ENCODE measurements at regions not wholly inside any gene's neighbourhood (a gene's known extent, or its start where the extent isn't known, plus 50 kb on each side); places are given as distances from the start of the nearest gene placed in this dataset.

- no peaks in the 10 kb centered on the region for H3K4me1 ChIP-seq (ENCODE audit: insufficient read depth, low read length)
- no peak overlapping the region for H3K4me3 ChIP-seq (replicated peaks in 1 of 3; ENCODE audit: insufficient read depth in 1 of 3, low read depth in 2 of 3, low read length in 3 of 3)
- H3K79me2 ChIP-seq (ENCODE audit: insufficient read depth, low read length) = no peaks in the 10 kb centered on the region
- CTCF ChIA-PET (ENCODE audit: low intra/inter-chr PET ratio, low total read pairs) = no interaction called here
- no peaks in the 10 kb centered on the region for H3K9me3 ChIP-seq (ENCODE audit: low read length)
- 7% methylated on average over 1 of the region's 1 CpG for WGBS (ENCODE audit: low lambda C conversion rate)
- ATAC-seq (peak; percentile 62), FAIRE-seq (no peak), DNase-seq (ENCODE audit: low spot score) (peak; percentile 15)
- H3K36me3 ChIP-seq (replicated peaks in 1 of 2; ENCODE audit: control insufficient read depth in 1 of 2, insufficient read depth in 2 of 2, low read length in 2 of 2) = no peaks in the 10 kb centered on the region
- TF ChIP-seq ZSCAN31 (CRISPR knock-in tag; IDR thresholded peaks at IDR 0.05; ENCODE audit: low read depth) (no peak), NR1H2 (CRISPR knock-in tag; IDR thresholded peaks at IDR 0.05; ENCODE audit: borderline replicate concordance, low read depth) (no peak), NR2F6 (IDR thresholded peaks at IDR 0.05) (no peak), NR2F6 (CRISPR knock-in tag; IDR thresholded peaks at IDR 0.05) (no peak), ZNF414 (CRISPR knock-in tag; IDR thresholded peaks at IDR 0.05) (no peak), ATF7 (IDR thresholded peaks at IDR 0.05) (no peak), ATF7 (CRISPR knock-in tag; IDR thresholded peaks at IDR 0.05) (no peak), ZNF879 (CRISPR knock-in tag; IDR thresholded peaks at IDR 0.05) (no peak), ZNF883 (CRISPR knock-in tag; IDR thresholded peaks at IDR 0.05; ENCODE audit: not compliant biosample characterization) (no peak), MLLT10 (CRISPR knock-in tag; IDR thresholded peaks at IDR 0.05) (no peak), ZNF557 (CRISPR knock-in tag; IDR thresholded peaks at IDR 0.05) (no peak), ZNF550 (CRISPR knock-in tag; IDR thresholded peaks at IDR 0.05; ENCODE audit: borderline replicate concordance) (no peak), ZNF460 (CRISPR knock-in tag; IDR thresholded peaks at IDR 0.05; ENCODE audit: borderline replicate concordance) (no peak), PHF21A (CRISPR knock-in tag; IDR thresholded peaks at IDR 0.05) (no peak), CCDC6 (CRISPR knock-in tag; IDR thresholded peaks at IDR 0.05) (no peak), ATRX (CRISPR knock-in tag; IDR thresholded peaks at IDR 0.05; ENCODE audit: borderline replicate concordance) (no peak), NONO (IDR thresholded peaks at IDR 0.05) (no peak), NONO (CRISPR knock-in tag; conservative IDR thresholded peaks at IDR 0.05) (no peak), ZNF788 (CRISPR knock-in tag; IDR thresholded peaks at IDR 0.05; ENCODE audit: borderline replicate concordance) (no peak), ZNF780A (CRISPR knock-in tag; IDR thresholded peaks at IDR 0.05) (no peak), ZNF205 (CRISPR knock-in tag; IDR thresholded peaks at IDR 0.05) (no peak)
- TF ChIP-seq, protein P1, sequence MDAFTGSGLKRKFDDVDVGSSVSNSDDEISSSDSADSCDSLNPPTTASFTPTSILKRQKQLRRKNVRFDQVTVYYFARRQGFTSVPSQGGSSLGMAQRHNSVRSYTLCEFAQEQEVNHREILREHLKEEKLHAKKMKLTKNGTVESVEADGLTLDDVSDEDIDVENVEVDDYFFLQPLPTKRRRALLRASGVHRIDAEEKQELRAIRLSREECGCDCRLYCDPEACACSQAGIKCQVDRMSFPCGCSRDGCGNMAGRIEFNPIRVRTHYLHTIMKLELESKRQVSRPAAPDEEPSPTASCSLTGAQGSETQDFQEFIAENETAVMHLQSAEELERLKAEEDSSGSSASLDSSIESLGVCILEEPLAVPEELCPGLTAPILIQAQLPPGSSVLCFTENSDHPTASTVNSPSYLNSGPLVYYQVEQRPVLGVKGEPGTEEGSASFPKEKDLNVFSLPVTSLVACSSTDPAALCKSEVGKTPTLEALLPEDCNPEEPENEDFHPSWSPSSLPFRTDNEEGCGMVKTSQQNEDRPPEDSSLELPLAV (CRISPR knock-in tag; conservative IDR thresholded peaks at IDR 0.05; ENCODE audit: low read depth) = no peak
- H2AFZ ChIP-seq (ENCODE audit: low read length) = no peak overlapping the region
- no peak overlapping the region for H3K4me2 ChIP-seq (ENCODE audit: low read depth, low read length)
- intact Hi-C loops (cut with micrococcal nuclease; ENCODE audit: unreplicated experiment) = no loop called here
- no peaks in the 10 kb centered on the region for H4K20me1 ChIP-seq (ENCODE audit: insufficient read depth, low read length)
- no peak overlapping the region for H3K9ac ChIP-seq (ENCODE audit: insufficient read depth, low read depth, low read length)
- in situ Hi-C loops (cut with HindIII; ENCODE audit: extremely low pct_ligation_motif_present, low pct_unique_long_range_greater_than_20kb) = no loop called here
- no peaks in the 10 kb centered on the region for H3K27me3 ChIP-seq (ENCODE audit: control insufficient read depth in 1 of 2, insufficient read depth in 2 of 2, low read length in 2 of 2)
- no TSS peak for BruUV-seq (replicated peaks)
- H3K27ac ChIP-seq (ENCODE audit: extremely low read length, insufficient read depth, low read length) = no peak overlapping the region
- POLR2A ChIA-PET = no interaction called here
Observed at GRCh38 chr3:99551520-99551919, 86.9 kb upstream of the COL8A1 start.

All from HepG2 (cell line).